ENCODE measurements at regions not wholly inside any gene's neighbourhood (a gene's known extent, or its start where the extent isn't known, plus 50 kb on each side); places are given as distances from the start of the nearest gene placed in this dataset.

DNA sequence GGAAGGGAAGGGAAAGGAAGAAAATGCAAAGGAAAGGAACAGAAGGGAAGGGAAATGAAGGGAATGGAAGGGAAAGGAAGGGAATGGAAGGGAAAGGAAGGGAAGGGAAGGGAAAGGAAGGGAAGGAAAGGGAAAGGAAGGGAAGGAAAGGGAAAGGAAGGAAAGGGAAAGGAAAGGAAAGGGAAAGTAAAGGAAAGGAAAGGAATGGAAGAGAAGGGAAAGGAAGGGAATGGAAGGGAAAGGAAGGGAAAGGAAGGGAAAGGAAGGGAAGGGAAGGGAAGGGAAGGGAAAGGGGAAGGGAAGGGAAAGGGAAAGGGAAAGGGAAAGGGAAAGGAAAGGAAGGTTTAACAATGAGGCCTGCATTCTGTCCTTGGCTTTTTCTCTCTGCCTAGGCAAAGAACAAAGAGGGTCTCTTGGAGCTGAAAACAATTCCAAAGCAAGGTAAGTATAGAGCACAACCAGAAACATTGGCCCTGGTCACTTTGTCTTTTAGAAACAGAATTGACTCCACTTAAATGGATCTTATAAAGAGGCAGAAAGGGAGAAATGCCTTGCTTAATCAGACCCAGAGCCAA is 525.9 kb upstream of the TMPO start:
- no peak for DNase-seq

DNA sequence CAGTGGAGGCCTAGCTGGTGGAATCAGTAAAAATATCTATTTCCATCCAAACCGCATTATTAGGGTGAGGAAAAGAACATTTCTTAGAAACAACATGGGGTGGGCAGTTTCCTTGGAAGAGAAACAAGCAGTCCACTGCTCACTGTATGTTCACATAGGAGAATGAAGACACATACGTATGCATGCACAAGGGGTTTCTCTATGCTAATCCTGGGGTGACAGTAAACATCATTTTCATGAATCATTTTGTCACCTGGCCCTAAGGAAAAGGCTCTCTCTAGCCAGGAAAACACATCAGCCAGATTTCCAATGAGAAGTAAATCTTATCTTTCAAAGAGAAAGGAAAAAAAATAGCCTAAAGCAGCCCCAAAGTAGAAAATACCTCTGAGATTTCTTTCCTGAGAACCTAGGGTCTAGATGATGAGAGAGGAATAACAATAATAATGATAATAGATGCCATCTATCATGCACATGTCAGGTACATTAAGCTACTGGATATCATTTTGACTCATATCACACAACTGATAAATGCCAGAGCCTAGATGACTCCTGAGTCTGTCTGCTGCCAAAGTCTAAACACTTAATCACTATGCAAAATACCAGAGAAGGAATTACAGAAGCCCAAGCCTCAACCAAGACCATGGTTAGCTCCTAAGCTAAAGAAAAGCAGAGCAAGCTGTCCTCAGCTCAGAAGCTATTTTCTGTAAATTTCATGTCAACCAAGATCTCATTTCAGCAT is 520.5 kb upstream of the TMPO start:
- no peak for DNase-seq

DNA sequence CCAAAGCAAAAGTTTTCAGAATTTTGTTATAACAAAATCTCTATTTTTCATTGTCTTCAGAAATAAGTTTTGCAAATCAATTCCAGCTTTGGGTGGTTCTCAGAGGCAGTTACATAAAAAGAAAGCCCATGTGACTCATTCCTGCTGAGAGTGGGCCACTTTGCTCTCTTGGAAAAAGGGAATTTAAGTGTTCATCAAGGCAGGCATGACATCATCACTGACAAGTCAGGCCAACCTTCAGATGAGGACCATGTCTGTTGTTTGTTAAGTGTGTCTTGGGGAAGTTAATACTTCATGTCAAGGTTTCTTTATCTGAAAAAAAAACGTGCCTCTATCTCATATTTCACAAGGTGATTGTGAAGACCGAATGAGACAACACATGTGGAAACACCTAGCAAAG is 519.8 kb upstream of the TMPO start:
- DNase-seq: no peak

DNA sequence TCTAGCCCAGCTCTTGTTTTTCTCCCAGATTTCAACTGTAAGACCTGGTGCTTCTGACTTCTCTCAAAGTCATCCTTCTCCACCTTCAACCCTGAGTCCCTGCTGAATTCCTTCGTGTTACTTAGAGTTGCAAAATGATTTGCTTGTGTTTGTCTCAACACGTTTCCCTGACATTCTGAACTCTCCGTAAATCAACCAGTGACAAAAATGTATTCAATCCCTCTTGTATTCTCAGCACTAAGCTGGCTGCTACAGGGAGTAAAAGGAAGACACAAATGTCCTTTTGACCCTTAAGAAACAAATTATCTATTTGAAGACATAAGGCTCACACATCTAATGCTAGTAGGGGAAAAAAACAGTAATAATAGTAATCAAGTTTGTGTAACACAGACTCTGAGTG is 514.0 kb upstream of the TMPO start:
- DNase-seq: no peak

DNA sequence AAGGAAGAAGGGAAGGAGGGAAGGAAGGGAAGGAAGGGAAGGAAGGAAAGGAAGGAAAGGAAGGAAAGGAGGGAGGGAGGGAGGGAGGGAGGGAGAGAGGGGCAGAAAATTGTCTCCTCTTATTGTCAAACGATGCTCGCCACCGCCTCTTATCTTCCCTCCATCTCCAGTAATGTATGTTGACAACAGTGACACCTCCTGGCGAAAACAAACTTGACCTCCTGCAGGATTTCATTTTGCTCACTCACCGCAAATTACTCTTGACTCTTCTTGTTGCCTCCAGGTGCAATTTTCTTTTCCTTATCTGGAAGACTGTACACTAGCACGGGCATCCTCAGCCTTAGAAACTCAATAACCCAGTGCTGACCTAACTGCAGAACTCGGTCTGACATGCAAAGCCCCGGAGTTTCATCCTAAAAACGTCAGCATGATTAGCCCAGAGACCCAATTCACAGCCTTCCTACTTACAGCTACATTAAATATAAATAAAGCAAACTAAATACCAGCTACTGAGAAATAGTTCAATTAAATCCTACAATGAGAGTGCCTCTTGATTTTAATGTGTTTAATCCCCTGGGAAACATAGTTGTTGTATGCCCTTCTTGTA is 512.4 kb upstream of the TMPO start:
- DNase-seq: no peak

DNA sequence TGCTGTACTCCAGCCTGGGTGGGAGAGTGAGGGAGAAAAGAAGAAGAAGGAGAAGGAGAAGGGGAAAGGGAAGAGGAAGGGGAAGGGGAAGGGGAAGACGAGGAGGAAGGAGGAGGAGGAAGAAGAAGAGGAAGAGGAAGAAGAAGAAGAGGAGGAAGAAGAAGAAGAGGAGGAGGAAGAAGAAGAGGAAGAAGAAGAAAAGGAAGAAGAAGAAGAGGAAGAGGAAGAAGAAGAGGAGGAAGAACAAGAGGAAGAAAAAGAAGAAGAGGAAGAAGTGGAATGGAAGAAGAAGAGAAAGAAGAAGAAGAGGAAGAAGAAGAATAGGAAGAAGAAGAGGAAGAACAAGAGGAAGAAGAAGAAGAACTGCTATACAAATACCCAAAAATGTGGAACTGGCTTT is 507.4 kb upstream of the TMPO start:
- no peak for DNase-seq

DNA sequence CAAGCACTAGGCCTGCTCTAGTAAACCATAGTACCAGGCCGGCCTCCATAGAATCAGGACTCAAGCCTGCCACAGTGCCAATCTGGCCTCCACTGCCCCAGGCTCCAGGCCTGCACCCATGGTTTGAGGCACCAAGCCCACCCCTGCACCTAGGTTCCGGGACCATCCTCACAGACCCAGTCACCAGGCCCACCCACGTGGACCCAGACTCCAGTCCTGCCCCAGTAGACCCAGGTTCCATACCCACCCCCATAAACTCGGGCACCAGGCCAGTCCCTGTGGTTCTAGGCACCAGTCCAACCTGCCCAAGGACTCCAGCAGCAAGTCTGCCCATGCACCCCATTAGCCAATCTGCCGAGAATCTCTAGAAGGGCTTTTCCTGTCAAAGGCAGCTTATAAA is 501.8 kb upstream of the TMPO start:
- DNase-seq: no peak

DNA sequence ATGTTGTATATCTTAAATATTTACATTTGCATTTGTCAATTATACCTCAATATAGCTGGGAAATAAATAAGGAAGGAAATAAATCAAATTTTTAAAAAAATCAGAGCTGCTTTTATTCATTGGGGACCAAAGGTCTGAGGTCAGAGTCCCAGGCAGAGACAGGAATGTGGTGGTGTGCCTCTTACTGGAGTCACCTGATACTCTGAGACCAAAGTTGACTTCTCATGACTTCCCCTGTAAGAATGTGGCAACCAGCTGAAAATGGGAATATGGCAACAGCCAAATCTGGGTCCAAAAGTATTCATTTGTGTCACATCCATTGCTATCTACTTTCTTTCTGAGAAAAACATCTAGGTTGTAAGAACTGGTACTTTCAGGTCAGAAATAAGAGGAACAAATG is 496.6 kb upstream of the TMPO start:
- no peak for DNase-seq

DNA sequence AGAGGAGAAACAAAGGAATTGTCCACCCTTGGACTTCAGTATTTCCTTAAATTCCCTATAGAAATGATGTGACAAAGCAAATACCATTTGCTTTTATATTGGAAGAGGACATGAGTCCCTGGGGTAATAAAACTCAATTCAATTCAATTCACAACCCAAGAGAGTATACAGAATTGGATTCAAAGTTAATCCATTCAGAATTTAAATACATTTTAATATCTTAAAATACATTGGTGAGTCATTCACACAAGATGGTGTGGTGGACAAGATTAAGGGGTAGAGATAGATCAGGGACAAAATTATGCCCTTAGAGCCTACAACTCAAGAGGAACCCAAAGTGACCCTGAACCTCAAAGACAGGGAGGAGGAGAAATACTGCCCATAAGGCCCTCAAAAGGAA is 495.0 kb upstream of the TMPO start:
- no peak for DNase-seq

DNA sequence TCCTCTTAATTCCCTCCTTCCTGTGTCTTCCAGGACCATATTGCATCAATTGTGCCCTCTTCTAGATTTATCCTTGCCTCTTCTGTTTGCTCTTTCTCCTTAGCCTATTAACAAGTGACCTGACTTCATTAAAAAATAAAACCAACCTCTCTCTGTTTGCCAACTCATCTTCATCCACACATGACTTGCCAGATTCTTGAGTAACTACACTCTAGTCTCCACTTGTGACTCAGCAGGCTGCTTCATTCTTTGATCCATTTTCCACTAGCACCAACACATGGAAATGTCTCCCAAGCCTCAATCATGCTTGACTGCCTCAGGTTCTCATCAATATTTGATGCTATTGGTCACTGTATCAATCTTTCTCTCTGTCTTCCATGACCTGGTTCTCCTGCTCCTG is 492.4 kb upstream of the TMPO start:
- DNase-seq: no peak

DNA sequence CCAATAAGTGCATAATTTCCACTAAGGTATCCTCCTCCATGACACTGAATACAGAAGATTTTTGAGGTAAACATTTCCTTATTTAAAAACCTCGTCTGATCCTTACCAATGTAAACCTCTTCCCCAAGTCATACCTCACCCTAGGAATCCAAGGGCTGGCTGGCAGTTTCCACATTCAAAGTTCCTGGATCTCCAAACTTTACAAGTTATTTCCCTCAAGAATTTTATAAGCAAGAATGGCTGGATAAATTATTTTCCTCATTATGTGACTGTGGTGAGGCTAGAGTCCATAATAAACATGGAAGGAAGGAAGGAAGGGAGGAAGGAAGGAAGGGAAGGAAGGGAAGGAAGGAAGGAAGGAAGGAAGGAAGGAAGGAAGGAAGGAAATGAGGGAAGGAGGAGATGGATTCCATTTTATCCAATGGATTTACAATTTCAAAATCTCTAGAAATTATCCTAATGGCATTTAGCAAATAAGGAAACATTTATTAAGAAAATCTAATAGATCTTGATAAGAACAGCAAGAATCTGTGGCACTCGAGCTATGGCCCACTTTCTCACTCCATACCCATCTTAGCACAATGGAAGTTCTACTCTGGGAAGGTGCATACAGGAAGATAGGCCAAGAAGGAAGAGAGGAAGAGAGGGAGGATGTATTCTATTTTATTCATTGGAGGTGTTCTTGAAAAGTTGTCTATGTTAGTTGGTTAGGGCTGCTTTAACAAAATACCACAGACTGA is 477.8 kb upstream of the TMPO start:
- DNase-seq: no peak

DNA sequence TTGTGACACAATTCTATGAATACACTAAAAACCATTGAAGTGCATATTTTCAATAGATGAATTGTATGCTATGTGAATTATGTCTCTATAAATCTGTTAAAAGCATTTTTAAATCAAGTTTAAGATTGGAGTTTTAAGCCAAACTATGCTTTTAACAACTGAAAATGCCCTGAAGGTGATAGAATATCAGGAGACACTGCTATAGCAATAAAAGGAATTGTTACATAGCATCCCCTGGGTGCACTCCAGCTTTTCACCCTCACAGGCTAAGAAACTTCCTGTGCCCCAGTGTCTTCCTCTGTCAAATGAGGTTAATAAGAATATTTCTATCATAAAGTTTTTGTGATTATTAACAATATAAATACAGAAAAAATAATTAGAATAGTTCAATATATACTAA is 472.7 kb upstream of the TMPO start:
- DNase-seq: no peak

DNA sequence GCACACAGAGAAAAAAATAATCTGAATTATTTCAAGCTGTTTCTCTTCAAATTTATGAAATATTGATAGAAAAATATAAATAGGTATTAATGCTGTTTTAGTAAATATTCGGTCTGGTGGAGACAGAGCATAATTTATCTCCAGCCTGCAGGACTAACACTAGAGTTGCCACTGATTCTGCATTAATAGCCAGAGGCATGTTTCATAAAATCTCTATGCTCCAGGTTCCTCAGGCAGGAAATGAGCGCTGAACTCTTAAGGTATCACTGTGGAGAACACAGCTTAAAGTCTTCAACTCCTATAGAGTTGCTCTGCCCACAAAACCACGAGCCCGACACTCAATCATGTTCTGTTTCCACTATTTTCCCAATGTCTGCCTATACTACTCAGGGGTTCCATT is 470.0 kb upstream of the TMPO start:
- no peak for DNase-seq

DNA sequence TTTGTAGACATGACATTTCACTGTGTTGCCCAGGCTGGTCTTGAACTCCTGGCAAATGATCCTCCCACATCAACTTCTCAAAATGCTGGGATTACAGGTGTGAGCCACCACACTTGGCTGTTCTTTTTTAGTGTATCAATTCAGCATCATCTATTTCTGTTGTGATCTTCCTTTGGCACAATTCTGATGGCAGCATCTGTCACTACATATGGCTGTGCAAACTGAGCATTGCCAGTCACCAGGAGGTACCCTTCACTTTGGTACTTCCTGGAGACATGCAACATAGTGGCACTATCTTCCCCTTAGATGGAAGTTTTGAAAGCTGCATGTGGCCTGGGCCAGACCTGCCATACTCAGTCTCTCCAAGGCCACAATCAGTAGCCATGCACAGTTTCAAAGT is 467.1 kb upstream of the TMPO start:
- DNase-seq: no peak

DNA sequence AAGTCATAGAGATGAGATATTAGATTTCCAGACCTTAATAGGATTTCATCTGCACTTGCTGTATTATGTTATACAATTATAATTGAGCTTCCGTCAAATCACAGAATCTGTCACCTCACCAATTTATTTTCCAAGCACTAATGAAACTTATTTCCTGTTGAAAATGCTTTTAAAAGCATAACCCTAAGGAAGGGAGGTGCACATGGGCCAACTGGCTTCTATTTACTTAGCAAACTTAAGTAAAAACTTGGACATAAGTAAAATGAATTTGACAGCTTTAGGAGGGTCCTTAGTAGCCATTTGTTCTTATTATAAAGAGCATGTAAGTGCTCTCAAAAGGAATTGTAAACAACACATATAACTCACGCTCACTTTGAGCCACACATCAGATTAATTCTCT is 462.2 kb upstream of the TMPO start:
- no peak for DNase-seq

DNA sequence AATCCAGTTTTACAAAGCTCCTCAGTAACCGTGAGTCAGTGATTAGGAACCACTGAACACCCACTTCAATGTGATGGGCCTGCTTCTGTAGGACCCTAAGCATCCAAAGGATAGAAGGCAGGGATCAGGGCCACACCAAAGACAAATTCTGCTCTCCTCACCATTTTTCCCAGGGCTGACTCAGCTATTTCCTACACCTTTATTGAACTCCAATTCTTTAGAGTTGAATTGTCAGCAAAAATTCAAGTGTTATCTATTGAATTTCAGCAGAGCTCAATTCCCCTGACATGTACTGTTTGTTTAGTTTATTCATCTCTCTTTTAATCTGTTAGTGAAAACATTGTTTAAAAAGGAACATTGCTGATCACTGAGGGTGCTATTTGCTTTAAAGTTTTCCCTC is 457.7 kb upstream of the TMPO start:
- DNase-seq: no peak

DNA sequence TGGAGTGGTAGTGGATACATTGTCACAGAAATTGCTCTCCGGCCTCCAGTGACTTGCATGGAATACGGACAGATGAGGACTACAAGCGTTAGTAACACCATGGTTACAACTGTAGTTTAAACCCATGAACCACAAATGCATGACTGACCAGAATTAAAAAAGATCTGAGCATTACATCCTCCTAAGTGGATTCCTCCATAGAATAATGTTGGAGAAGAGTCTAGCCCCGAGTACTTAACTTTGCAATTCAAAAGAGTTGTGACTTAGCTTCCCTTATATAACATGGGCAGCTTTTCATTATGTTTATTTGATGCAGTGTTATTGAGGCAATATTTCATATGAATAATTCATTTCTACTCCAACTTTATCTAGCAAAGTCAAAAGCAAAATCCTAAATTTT is 457.2 kb upstream of the TMPO start:
- no peak for DNase-seq

DNA sequence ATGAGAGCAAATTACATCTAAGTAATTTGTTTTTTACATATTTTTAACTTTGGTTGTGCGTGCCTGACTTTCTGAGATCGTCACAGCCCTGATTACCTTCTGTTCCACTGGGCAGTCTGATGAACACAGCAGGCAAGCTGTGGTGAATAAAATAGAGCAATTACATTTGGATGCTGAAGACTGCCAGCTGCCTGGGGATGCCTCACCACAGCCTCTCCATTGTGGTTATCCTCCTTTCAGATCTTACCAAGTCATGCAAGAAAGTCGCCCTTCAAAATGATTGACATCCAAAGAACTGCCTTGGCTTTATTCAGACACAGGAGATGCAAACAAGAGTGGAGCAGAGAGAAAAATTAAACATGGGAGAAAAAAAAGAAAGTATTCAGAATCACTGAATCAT is 456.6 kb upstream of the TMPO start:
- no peak for DNase-seq

DNA sequence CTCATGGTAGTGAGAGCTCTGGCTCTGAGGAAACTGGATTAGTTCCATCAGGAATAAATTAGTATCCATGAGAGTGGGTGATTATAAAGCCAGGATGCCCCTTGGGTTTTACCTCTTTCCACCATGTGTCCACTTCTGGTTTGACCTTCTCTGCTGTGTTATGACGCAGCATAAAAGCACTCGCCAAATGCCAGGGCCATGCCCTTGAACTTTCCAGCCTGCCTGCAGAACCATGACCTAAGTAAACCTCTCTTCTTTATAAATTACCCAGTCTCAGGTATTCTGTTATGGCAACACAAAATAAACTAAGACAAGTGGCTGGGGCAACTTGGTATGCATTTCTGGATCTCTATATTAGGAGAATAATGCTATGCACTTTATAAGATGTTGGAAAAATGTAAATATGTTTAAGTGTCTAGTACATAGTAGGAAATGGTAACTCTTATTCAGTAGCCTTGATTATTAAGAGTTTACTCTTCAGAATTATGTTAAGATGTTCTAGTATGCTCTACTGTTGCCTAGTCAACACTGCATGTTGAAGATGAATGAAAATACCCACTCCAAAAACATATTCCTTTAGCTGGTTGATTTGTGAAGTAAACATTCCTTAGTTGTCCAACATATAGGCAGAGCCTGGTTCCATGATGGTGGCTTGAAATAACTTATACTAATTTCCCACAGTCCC is 455.6 kb upstream of the TMPO start:
- DNase-seq: no peak

DNA sequence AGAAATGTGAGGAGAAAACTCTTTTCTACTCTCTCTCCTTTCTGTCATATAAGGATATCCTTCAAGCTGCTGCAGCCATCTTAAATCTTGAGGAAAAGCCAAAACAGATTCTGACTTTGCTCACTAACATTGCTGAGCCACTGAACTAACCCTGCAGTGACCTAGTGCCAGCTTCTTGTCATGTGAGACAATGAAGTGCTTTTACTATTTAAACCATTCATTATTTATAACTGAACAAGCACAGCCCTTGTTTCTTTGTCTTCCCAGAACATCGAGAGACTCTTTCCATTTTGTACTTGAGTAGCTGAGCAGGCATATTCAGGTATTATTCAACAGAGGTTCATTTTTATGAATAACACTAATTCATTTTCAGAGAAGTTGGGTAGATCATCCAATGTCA is 455.0 kb upstream of the TMPO start:
- no peak for DNase-seq

DNA sequence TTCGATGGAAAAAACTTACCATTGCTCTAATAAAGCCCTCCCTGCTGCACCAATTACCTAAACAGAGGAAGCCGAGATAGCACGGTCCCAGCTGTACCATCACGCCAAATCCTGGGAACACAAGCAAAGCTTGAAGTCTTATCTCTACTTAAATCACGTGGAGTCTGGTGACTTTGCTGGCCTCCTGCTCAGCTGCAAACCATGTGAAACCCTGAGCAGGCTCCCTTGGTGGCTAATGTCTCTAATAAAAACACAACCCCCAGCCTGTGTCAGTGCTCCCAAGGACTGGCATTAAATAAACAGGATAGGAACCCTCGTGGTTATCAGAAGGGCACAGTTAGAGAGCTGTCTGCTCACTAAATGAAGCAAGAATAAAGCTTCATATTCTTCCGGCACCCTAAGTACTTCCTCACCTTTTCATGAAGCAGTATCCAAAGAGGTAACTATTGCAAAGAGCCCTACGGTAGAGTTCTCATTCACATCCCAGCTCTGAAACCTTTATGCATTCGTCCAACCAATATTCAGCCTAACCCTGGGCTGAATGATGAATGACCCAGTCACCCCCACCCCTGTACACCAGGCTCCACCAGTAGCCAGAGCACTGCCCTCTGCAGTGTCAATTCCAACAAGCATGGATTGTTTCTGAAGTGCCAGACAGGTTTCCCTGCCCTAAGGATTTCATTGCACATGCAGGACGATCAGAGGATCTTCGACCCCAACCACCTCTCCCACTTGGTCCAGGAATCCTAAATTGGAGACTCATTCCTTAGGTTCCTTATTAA is 452.7 kb upstream of the TMPO start:
- DNase-seq: no peak

DNA sequence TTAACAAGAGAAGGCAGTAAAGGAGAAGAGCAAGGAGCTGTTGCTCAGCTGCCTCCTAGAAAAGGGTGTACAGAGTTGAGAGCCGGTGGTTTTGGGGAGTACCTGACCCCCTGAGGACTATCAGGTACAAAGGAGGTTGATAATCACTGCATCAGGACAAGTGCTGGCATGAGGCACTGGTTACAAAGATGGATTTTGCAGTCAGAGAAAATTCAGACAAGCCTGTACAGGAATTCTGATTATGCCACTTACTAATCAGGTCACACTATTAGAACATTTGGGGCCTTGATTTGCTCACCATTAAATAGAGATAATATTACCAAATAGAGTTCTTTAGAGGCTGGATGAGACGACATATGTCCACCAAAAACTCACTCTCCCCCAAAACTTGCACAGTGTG is 450.9 kb upstream of the TMPO start:
- no peak for DNase-seq

DNA sequence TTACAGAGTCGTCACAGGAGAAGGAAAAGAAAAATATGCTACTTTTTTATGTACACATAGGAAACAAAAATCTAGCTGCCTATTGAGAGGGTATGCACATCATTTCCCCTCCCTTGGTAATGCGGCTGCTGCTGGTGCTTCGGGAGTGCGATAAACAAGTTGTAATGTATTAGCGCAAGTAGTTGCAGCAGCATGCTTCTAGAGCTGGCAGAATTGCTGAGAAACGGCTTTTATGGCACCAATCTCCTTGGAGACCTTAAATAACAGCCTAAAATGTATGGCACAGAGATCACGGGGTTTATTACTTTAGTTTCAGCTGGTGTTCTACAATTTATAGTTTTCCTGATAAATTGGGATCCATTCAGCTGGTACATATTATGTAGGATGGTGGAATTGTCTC is 447.6 kb upstream of the TMPO start:
- DNase-seq: no peak
